ENCODE measurements at regions not wholly inside any gene's neighbourhood (a gene's known extent, or its start where the extent isn't known, plus 50 kb on each side); places are given as distances from the start of the nearest gene placed in this dataset.

DNA sequence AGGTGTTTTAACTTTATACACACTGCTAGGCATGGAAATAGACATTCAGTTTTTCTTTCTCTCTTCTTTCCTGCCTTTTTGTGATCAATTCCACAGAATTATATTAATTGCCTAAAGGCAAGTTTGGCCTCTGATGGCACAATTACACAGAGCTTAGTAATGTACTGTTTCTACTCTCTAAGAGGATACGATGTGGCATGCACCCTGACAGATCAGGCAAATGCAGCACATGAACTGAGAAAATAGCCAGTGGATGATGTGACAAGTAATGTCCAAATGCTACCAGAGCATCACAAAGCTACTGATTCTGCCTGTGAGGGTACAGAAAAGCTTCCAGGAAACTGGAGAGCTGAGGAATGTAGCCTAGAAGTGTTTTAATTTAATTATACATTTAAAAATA lies 233.8 kb upstream of the PRR20A start:
- TF ChIP-seq, protein P1, sequence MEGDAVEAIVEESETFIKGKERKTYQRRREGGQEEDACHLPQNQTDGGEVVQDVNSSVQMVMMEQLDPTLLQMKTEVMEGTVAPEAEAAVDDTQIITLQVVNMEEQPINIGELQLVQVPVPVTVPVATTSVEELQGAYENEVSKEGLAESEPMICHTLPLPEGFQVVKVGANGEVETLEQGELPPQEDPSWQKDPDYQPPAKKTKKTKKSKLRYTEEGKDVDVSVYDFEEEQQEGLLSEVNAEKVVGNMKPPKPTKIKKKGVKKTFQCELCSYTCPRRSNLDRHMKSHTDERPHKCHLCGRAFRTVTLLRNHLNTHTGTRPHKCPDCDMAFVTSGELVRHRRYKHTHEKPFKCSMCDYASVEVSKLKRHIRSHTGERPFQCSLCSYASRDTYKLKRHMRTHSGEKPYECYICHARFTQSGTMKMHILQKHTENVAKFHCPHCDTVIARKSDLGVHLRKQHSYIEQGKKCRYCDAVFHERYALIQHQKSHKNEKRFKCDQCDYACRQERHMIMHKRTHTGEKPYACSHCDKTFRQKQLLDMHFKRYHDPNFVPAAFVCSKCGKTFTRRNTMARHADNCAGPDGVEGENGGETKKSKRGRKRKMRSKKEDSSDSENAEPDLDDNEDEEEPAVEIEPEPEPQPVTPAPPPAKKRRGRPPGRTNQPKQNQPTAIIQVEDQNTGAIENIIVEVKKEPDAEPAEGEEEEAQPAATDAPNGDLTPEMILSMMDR (IDR thresholded peaks at IDR 0.05; ENCODE audit: low read depth, low read length, poor library complexity, severe bottlenecking): no peak
- TF ChIP-seq EZH2phosphoT487 (IDR thresholded peaks at IDR 0.05; ENCODE audit: borderline replicate concordance, low read length): no peak
